ENCODE measurements at regions not wholly inside any gene's neighbourhood (a gene's known extent, or its start where the extent isn't known, plus 50 kb on each side); places are given as distances from the start of the nearest gene placed in this dataset.

DNA sequence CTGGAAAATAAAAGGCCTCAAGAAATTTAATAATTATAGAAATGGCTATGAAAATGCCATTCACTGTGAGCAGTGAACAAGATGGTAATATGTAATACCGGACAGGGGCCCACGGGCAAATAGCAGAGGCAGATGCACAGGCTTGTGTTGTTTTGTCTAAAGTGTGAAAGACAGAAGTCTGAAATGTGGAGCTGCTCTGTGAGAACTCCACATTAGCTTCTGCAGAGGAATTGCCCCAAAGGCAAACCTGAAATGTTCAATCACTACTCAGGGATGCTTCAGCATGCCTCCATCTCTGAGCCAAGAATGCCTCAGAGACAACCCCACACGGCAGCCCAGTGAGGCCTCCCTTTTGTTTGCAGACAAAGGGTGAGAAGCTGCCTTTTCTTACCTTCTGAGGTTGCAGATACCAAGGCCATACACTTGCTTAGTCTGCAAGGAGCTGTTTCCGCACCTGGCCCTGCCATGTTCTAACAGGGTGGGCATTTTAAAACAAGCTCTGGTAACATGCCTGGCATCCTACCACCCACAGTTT lies 124.3 kb upstream of the CXCL14 start:
- H3K36me3 ChIP-seq = no peaks in the 10 kb centered on the region
- H3K4me1 ChIP-seq = no peaks in the 10 kb centered on the region
- DNase-seq = no peak
- no peaks in the 10 kb centered on the region for H3K9me3 ChIP-seq
- H3K4me3 ChIP-seq = no peak overlapping the region
- no peak for TF ChIP-seq POLR2A (IDR thresholded peaks at IDR 0.05)
- H3K27ac ChIP-seq = no peak overlapping the region
- H3K27me3 ChIP-seq = no peaks in the 10 kb centered on the region

DNA sequence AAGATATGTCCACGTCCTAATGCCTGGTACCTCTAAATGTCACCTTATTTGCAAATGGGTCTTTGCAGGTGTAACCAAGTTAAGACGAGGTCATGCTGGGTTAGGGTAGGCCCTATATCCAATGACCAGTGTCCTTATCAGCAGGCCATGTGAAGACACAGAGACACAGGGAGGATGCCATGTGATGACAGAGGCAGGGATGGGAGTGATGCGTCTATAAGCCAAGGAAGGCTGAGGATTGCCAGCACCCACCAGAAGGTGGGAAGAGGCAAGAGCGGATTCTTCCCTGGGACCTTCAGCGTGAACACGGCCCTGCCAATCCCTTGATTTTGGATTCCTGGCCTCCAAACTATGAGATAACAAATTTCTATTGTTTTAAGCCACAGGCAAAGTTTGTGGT lies 123.4 kb upstream of the CXCL14 start:
- Histone ChIP-seq H3K27ac (no peak overlapping the region), H3K4me3 (no peak overlapping the region), H3K27me3 (no peaks in the 10 kb centered on the region), H3K9me3 (no peaks in the 10 kb centered on the region), H3K4me1 (no peaks in the 10 kb centered on the region), H3K36me3 (no peaks in the 10 kb centered on the region)
- TF ChIP-seq POLR2A (IDR thresholded peaks at IDR 0.05) (no peak), CTCF (IDR thresholded peaks at IDR 0.05) (no peak)
- no peak for DNase-seq

DNA sequence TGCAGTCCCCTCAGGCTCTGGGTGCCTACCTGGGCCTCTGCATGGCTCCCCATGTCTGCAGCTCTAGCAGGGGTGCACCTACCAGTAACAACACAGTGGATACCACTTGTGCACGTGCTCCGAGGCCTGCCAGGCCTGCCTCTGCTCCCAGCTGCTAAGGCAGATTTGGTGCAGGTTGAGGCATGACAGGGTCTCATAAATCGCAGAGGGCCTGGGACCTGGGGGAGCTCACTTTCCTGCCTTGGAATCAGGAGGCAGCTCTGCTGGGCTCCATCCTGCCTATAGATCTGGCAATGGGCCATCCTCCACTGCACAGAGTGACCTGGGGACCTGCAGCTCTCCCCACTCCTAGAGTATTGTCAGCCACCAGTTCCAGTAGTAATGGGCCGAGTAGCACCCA lies 121.9 kb upstream of the CXCL14 start:
- Histone ChIP-seq H3K27me3 (no peaks in the 10 kb centered on the region), H3K4me3 (no peak overlapping the region), H3K4me1 (no peaks in the 10 kb centered on the region), H3K27ac (no peak overlapping the region), H3K36me3 (no peaks in the 10 kb centered on the region), H3K9me3 (no peaks in the 10 kb centered on the region)
- TF ChIP-seq CTCF (IDR thresholded peaks at IDR 0.05) (no peak), POLR2A (IDR thresholded peaks at IDR 0.05) (no peak)
- DNase-seq = no peak

- Histone ChIP-seq H3K4me3 (no peak overlapping the region), H3K27ac (no peak overlapping the region), H3K36me3 (no peaks in the 10 kb centered on the region), H3K9me3 (no peaks in the 10 kb centered on the region), H3K27me3 (no peaks in the 10 kb centered on the region), H3K4me1 (no peaks in the 10 kb centered on the region)
- no peak for TF ChIP-seq POLR2A (IDR thresholded peaks at IDR 0.05)
- TF ChIP-seq CTCF (IDR thresholded peaks at IDR 0.05) = no peak
- no peak for DNase-seq
These were observed 119.2 kb upstream of the CXCL14 start for GRCh38 chr5:135697959-135698345.

GRCh38 chr5:135697251-135697958 lies 118.6 kb upstream of the CXCL14 start:
- H3K27ac ChIP-seq = no peak overlapping the region
- H3K9me3 ChIP-seq = no peaks in the 10 kb centered on the region
- H3K4me1 ChIP-seq = no peaks in the 10 kb centered on the region
- DNase-seq = no peak
- H3K36me3 ChIP-seq = no peaks in the 10 kb centered on the region
- TF ChIP-seq POLR2A (IDR thresholded peaks at IDR 0.05) (no peak), CTCF (IDR thresholded peaks at IDR 0.05) (no peak)
- H3K4me3 ChIP-seq = no peak overlapping the region
- H3K27me3 ChIP-seq = no peaks in the 10 kb centered on the region

GRCh38 chr5:135696317-135696716 lies 117.5 kb upstream of the CXCL14 start:
- no peaks in the 10 kb centered on the region for H3K9me3 ChIP-seq
- H3K27me3 ChIP-seq = no peaks in the 10 kb centered on the region
- no peak for TF ChIP-seq CTCF (IDR thresholded peaks at IDR 0.05)
- TF ChIP-seq POLR2A (IDR thresholded peaks at IDR 0.05) = no peak
- no peaks in the 10 kb centered on the region for H3K4me1 ChIP-seq
- H3K4me3 ChIP-seq = no peak overlapping the region
- H3K27ac ChIP-seq = no peak overlapping the region
- no peaks in the 10 kb centered on the region for H3K36me3 ChIP-seq
- DNase-seq = no peak
